ENCODE measurements at regions not wholly inside any gene's neighbourhood (a gene's known extent, or its start where the extent isn't known, plus 50 kb on each side); places are given as distances from the start of the nearest gene placed in this dataset.

- Histone ChIP-seq H3K4me3 (ENCODE audit: low read depth, low read length, poor library complexity, severe bottlenecking) (no peak overlapping the region), H3K36me3 (ENCODE audit: insufficient read depth, low read length, poor library complexity, severe bottlenecking) (no peaks in the 10 kb centered on the region), H3K27ac (ENCODE audit: low read depth, low read length, poor library complexity, severe bottlenecking) (no peak overlapping the region), H3K9me3 (ENCODE audit: low read depth, low read length, poor library complexity, severe bottlenecking) (no peaks in the 10 kb centered on the region), H3K4me1 (ENCODE audit: insufficient read depth, low read length, poor library complexity, severe bottlenecking) (peaks cover 11% of the 10 kb centered on the region), H3K27me3 (replicated peaks; ENCODE audit: insufficient read depth, low read depth, low read length, poor library complexity) (no peaks in the 10 kb centered on the region)
- BruUV-seq (replicated peaks), result no TSS peak
- intact Hi-C loops (cut with micrococcal nuclease; ENCODE audit: unreplicated experiment), result no loop called here
- peak; percentile 56 for DNase-seq (ENCODE audit: low spot score)
- POLR2A ChIA-PET (ENCODE audit: low non-redundant PET), result no interaction called here
- CTCF ChIA-PET, result no interaction called here
- TF ChIP-seq EZH2 (IDR thresholded peaks at IDR 0.05; ENCODE audit: borderline replicate concordance, low read depth, low read length, poor library complexity, severe bottlenecking), result no peak
Observed at GRCh38 chr4:38371391-38371851, 292.6 kb upstream of the KLF3 start.

GRCh38 chr4:38373375-38373774 lies 290.6 kb upstream of the KLF3 start:
- DNase-seq (ENCODE audit: low spot score), result no peak
- Histone ChIP-seq H3K4me1 (ENCODE audit: insufficient read depth, low read length, poor library complexity, severe bottlenecking) (peaks cover 5% of the 10 kb centered on the region), H3K9me3 (ENCODE audit: low read depth, low read length, poor library complexity, severe bottlenecking) (no peaks in the 10 kb centered on the region), H3K36me3 (ENCODE audit: insufficient read depth, low read length, poor library complexity, severe bottlenecking) (no peaks in the 10 kb centered on the region), H3K4me3 (ENCODE audit: low read depth, low read length, poor library complexity, severe bottlenecking) (no peak overlapping the region), H3K27me3 (replicated peaks; ENCODE audit: insufficient read depth, low read depth, low read length, poor library complexity) (no peaks in the 10 kb centered on the region), H3K27ac (ENCODE audit: low read depth, low read length, poor library complexity, severe bottlenecking) (no peak overlapping the region)
- intact Hi-C loops (cut with micrococcal nuclease; ENCODE audit: unreplicated experiment), result no loop called here
- TF ChIP-seq EZH2 (IDR thresholded peaks at IDR 0.05; ENCODE audit: borderline replicate concordance, low read depth, low read length, poor library complexity, severe bottlenecking), result no peak
- no peak for TF ChIP-seq CTCF (conservative IDR thresholded peaks at IDR 0.05; ENCODE audit: low read depth, low read length)
- no TSS peak for BruUV-seq (replicated peaks)
- POLR2A ChIA-PET (ENCODE audit: low non-redundant PET), result no interaction called here
- CTCF ChIA-PET, result no interaction called here

- Histone ChIP-seq H3K36me3 (ENCODE audit: insufficient read depth, low read length, poor library complexity, severe bottlenecking) (no peaks in the 10 kb centered on the region), H3K27ac (ENCODE audit: low read depth, low read length, poor library complexity, severe bottlenecking) (no peak overlapping the region), H3K27me3 (replicated peaks; ENCODE audit: insufficient read depth, low read depth, low read length, poor library complexity) (no peaks in the 10 kb centered on the region), H3K4me1 (ENCODE audit: insufficient read depth, low read length, poor library complexity, severe bottlenecking) (no peaks in the 10 kb centered on the region), H3K9me3 (ENCODE audit: low read depth, low read length, poor library complexity, severe bottlenecking) (no peaks in the 10 kb centered on the region), H3K4me3 (ENCODE audit: low read depth, low read length, poor library complexity, severe bottlenecking) (no peak overlapping the region)
- intact Hi-C loops (cut with micrococcal nuclease; ENCODE audit: unreplicated experiment), result no loop called here
- TF ChIP-seq CTCF (conservative IDR thresholded peaks at IDR 0.05; ENCODE audit: low read depth, low read length) (no peak), EZH2 (IDR thresholded peaks at IDR 0.05; ENCODE audit: borderline replicate concordance, low read depth, low read length, poor library complexity, severe bottlenecking) (no peak)
- DNase-seq (ENCODE audit: low spot score), result no peak
- ChIA-PET CTCF (no interaction called here), POLR2A (ENCODE audit: low non-redundant PET) (no interaction called here)
- BruUV-seq (replicated peaks), result no TSS peak
Observed at GRCh38 chr4:38377195-38377594, 286.8 kb upstream of the KLF3 start.

GRCh38 chr4:38378478-38378877 lies 285.5 kb upstream of the KLF3 start:
- Histone ChIP-seq H3K36me3 (ENCODE audit: insufficient read depth, low read length, poor library complexity, severe bottlenecking) (no peaks in the 10 kb centered on the region), H3K27ac (ENCODE audit: low read depth, low read length, poor library complexity, severe bottlenecking) (no peak overlapping the region), H3K9me3 (ENCODE audit: low read depth, low read length, poor library complexity, severe bottlenecking) (no peaks in the 10 kb centered on the region), H3K4me3 (ENCODE audit: low read depth, low read length, poor library complexity, severe bottlenecking) (no peak overlapping the region), H3K27me3 (replicated peaks; ENCODE audit: insufficient read depth, low read depth, low read length, poor library complexity) (no peaks in the 10 kb centered on the region), H3K4me1 (ENCODE audit: insufficient read depth, low read length, poor library complexity, severe bottlenecking) (no peaks in the 10 kb centered on the region)
- CTCF ChIA-PET, result no interaction called here
- no peak for DNase-seq (ENCODE audit: low spot score)
- no peak for TF ChIP-seq EZH2 (IDR thresholded peaks at IDR 0.05; ENCODE audit: borderline replicate concordance, low read depth, low read length, poor library complexity, severe bottlenecking)
- no peak for TF ChIP-seq CTCF (conservative IDR thresholded peaks at IDR 0.05; ENCODE audit: low read depth, low read length)
- POLR2A ChIA-PET (ENCODE audit: low non-redundant PET), result no interaction called here
- intact Hi-C loops (cut with micrococcal nuclease; ENCODE audit: unreplicated experiment), result no loop called here
- BruUV-seq (replicated peaks), result no TSS peak

All from A673 (cell line).